Esophagus squamous epithelium (tissue), 5 donors: ENCODE measurements at regions not wholly inside any gene's neighbourhood (a gene's known extent, or its start where the extent isn't known, plus 50 kb on each side); places are given as distances from the start of the nearest gene placed in this dataset.

Source experiments
- DNase-seq: peaks from one replicate; lab custom pipeline; 2025; lab: John Stamatoyannopoulos, UW
- H3K27ac ChIP-seq, 4 donors: fragments of 200-600 bp; sonication (generic); one replicate each; pipeline ENCODE4 v1.5.1; 2016 to 2019; ENCODE audit warnings: mild to moderate bottlenecking in 1 of 4
- H3K27me3 ChIP-seq, 4 donors: fragments of 200-600 bp; sonication (generic); 1 replicate in 3 of 4; 2 replicates in 1 of 4; pipeline versions ENCODE4 v1.5.1 to v1.6.0; 2017 to 2021; ENCODE audit warnings: antibody characterized with exemption in 1 of 4
- H3K36me3 ChIP-seq, 3 donors: fragments of 200-600 bp; sonication (generic); one replicate each; pipeline ENCODE4 v1.5.1; 2016 to 2019
- H3K4me1 ChIP-seq, 3 donors: fragments of 200-600 bp; sonication (generic); one replicate each; pipeline ENCODE4 v1.5.1; 2017 to 2019
- H3K4me3 ChIP-seq, 4 donors: fragments of 200-600 bp; sonication (generic); 1 replicate in 3 of 4; 2 replicates in 1 of 4; pipeline ENCODE4 v1.5.1; 2016 to 2019; ENCODE audit warnings: mild to moderate bottlenecking in 2 of 4, moderate library complexity in 1 of 4
- H3K9me3 ChIP-seq, 3 donors: fragments of 200-600 bp; sonication (generic); one replicate each; pipeline ENCODE4 v1.5.1; 2016 to 2019
- POLR2A ChIP-seq, 4 donors: fragments of 450-650 bp; IDR thresholded peaks; one replicate each; pipeline ENCODE4 v1.6.1; 2017; ENCODE audit warnings: antibody characterized with exemption in 4 of 4, mild to moderate bottlenecking in 4 of 4, moderate library complexity in 3 of 4
- WGBS, 2 donors: methylation state at CpG; one replicate each; pipeline ENCODE4 v1.1.5; 2018; 5-methylcytosine and 5-hydroxymethylcytosine counted together
- intact Hi-C: fragments of 100-400 bp; cut with DNase I; formaldehyde crosslinking; loops from one replicate; pipeline ENCODE4 v1.15.0; 2022
- TF ChIP-seq, protein P1 (sequence below), 6 experiments: fragments of 450-650 bp in 4 of 6; fragments of 200-600 bp in 2 of 6; sonication (generic) in 2 of 6; IDR thresholded peaks; one replicate each; pipeline ENCODE4 v1.5.1; 2016 to 2019; ENCODE audit warnings: antibody characterized with exemption in 6 of 6, mild to moderate bottlenecking in 4 of 6, moderate library complexity in 4 of 6
- donor health status: DM: yes; HTN: yes; CAD: no.

DNA sequence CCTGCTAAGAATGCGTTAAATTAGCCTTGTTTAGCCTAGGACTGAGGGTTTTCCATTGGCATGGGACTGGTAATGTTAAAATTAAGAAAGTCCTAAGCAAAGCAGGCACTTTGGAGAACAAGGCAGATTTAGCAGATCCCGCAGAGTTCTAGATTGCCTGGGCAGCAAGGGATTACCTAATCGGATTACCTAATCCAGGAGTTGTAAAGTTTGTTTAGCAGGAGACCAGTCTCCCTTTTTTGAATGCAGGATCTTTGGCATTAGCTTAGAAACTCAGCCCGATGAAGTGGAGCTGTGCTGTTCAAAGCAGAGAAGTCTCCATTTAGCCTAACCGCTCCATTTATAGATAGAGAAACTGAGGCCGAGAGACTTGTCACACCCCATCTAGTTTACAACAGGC is 206.0 kb downstream of the DMRT2 start:
- H3K27ac ChIP-seq = no peak overlapping the region
- TF ChIP-seq POLR2A (IDR thresholded peaks at IDR 0.05) = no peak
- TF ChIP-seq, protein P1, sequence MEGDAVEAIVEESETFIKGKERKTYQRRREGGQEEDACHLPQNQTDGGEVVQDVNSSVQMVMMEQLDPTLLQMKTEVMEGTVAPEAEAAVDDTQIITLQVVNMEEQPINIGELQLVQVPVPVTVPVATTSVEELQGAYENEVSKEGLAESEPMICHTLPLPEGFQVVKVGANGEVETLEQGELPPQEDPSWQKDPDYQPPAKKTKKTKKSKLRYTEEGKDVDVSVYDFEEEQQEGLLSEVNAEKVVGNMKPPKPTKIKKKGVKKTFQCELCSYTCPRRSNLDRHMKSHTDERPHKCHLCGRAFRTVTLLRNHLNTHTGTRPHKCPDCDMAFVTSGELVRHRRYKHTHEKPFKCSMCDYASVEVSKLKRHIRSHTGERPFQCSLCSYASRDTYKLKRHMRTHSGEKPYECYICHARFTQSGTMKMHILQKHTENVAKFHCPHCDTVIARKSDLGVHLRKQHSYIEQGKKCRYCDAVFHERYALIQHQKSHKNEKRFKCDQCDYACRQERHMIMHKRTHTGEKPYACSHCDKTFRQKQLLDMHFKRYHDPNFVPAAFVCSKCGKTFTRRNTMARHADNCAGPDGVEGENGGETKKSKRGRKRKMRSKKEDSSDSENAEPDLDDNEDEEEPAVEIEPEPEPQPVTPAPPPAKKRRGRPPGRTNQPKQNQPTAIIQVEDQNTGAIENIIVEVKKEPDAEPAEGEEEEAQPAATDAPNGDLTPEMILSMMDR (IDR thresholded peaks at IDR 0.05) = no peak
- DNase-seq = no peak
- intact Hi-C loops = no loop called here
- WGBS, 2 donors = 83% methylated on average over 6 of the region's 6 CpGs
- H3K4me1 ChIP-seq = no peaks in the 10 kb centered on the region
- no peak overlapping the region for H3K4me3 ChIP-seq
- H3K9me3 ChIP-seq = no peaks in the 10 kb centered on the region
- no peaks in the 10 kb centered on the region for H3K27me3 ChIP-seq
- H3K36me3 ChIP-seq = no peaks in the 10 kb centered on the region

GRCh38 chr9:1261266-1261665 is 211.1 kb downstream of the DMRT2 start:
- intact Hi-C loops = no loop called here
- no peak overlapping the region for H3K27ac ChIP-seq
- TF ChIP-seq, protein P1 (IDR thresholded peaks at IDR 0.05) = no peak
- no peak for TF ChIP-seq POLR2A (IDR thresholded peaks at IDR 0.05)
- H3K9me3 ChIP-seq = no peaks in the 10 kb centered on the region
- WGBS, 2 donors = 87% methylated on average over 2 of the region's 2 CpGs
- H3K4me1 ChIP-seq = no peaks in the 10 kb centered on the region
- no peak for DNase-seq
- H3K4me3 ChIP-seq = no peak overlapping the region
- H3K27me3 ChIP-seq = no peaks in the 10 kb centered on the region
- no peaks in the 10 kb centered on the region for H3K36me3 ChIP-seq

DNA sequence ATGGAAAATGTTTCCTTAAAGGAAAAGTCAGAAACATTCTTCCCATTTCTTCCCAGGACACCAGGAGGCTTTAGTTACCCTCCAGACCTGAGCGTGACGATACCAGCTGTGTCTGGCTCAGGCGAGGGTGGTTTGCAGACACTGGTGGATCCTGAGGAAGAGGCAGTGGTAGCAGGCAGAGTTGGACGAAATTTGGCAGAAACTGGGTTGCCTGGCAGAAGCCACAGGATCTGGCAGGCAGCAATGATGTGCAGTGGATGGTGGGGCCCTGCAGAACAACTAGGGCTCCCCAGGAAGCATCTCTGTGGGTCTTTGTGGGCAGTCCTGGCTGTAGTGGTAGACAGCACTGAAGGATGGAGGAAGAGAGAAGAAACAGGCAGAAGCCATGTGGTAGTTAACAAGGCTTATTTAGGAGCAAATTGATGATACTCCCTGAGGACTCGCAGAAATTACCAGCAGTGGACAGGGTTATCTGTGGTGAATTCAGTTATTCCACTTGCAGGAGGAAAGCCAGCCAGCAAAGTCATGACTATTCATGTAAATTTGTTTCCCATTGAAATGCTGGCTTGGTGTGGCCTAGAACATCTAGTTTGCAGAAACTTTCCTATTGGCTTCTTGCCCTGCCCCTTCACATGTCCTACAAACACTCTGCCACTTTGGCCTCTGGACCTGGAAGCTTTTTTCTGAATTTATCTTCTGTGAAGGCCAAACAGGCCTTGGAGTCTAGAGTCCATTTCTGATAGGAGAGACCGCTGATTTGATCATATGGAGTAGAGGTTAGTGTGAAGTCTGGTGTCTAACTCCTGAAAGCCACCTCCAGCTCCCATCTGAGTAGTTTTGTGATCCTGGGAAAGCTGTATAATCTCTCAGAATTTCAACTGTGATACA is 212.0 kb downstream of the DMRT2 start:
- intact Hi-C loops = no loop called here
- WGBS, 2 donors = 75 to 77% methylated on average over 5 to 6 of the region's 6 CpGs

GRCh38 chr9:1267141-1267570 is 217.0 kb downstream of the DMRT2 start:
- WGBS, 2 donors = 67 to 77% methylated on average over 2 to 3 of the region's 3 CpGs
- Histone ChIP-seq H3K4me3 (no peak overlapping the region), H3K27me3 (no peaks in the 10 kb centered on the region), H3K36me3 (no peaks in the 10 kb centered on the region), H3K9me3 (no peaks in the 10 kb centered on the region), H3K27ac (no peak overlapping the region), H3K4me1 (no peaks in the 10 kb centered on the region)
- intact Hi-C loops = no loop called here
- TF ChIP-seq, protein P1 (IDR thresholded peaks at IDR 0.05) = no peak
- TF ChIP-seq POLR2A (IDR thresholded peaks at IDR 0.05) = no peak
- DNase-seq = no peak

More for the DNA sequence above, 212.0 kb downstream of the DMRT2 start:
- no peaks in the 10 kb centered on the region for H3K4me1 ChIP-seq
- H3K9me3 ChIP-seq = no peaks in the 10 kb centered on the region
- no peak for DNase-seq
- no peak overlapping the region for H3K4me3 ChIP-seq
- no peaks in the 10 kb centered on the region for H3K27me3 ChIP-seq
- no peaks in the 10 kb centered on the region for H3K36me3 ChIP-seq
- no peak overlapping the region for H3K27ac ChIP-seq
- TF ChIP-seq, protein P1 (IDR thresholded peaks at IDR 0.05) = no peak
- no peak for TF ChIP-seq POLR2A (IDR thresholded peaks at IDR 0.05)

GRCh38 chr9:1267581-1267980 is 217.4 kb downstream of the DMRT2 start:
- WGBS, 2 donors = 52 to 55% methylated on average over 5 of the region's 5 CpGs
- Histone ChIP-seq H3K9me3 (no peaks in the 10 kb centered on the region), H3K4me3 (no peak overlapping the region), H3K27me3 (no peaks in the 10 kb centered on the region), H3K27ac (no peak overlapping the region), H3K36me3 (no peaks in the 10 kb centered on the region), H3K4me1 (no peaks in the 10 kb centered on the region)
- DNase-seq = no peak
- TF ChIP-seq POLR2A (IDR thresholded peaks at IDR 0.05) = no peak
- TF ChIP-seq, protein P1 (IDR thresholded peaks at IDR 0.05) = no peak
- intact Hi-C loops = no loop called here
